ENCODE measurements at regions not wholly inside any gene's neighbourhood (a gene's known extent, or its start where the extent isn't known, plus 50 kb on each side); places are given as distances from the start of the nearest gene placed in this dataset.
"Not testable (repeated sequence)": the region's sequence is repeated elsewhere in the genome, so short reads cannot be mapped to it uniquely, and the experiment has no call there.

GRCh38 chr10:84907461-84908009, 579.1 kb downstream of the CCSER2 start:
- DNase-seq (ENCODE audit: low read depth in 2 of 3, low spot score in 2 of 3): no peak

- DNase-seq (ENCODE audit: low read depth in 2 of 3, low spot score in 2 of 3): no peak
These were observed 580.1 kb downstream of the CCSER2 start for GRCh38 chr10:84908491-84908890.

GRCh38 chr10:84921701-84922100, 593.3 kb downstream of the CCSER2 start:
- no peak for DNase-seq (ENCODE audit: low read depth in 2 of 3, low spot score in 2 of 3)

- no peak for DNase-seq (ENCODE audit: low read depth in 2 of 3, low spot score in 2 of 3)
These were observed 595.7 kb downstream of the CCSER2 start for GRCh38 chr10:84924131-84924530.

- DNase-seq (ENCODE audit: low read depth in 2 of 3, low spot score in 2 of 3): no peak
These were observed 597.1 kb downstream of the CCSER2 start for GRCh38 chr10:84925495-84925894.

- DNase-seq (ENCODE audit: low read depth in 2 of 3, low spot score in 2 of 3): no peak
These were observed 605.0 kb downstream of the CCSER2 start for GRCh38 chr10:84933402-84933801.

- no peak for DNase-seq (ENCODE audit: low read depth in 2 of 3, low spot score in 2 of 3)
These were observed 607.4 kb downstream of the CCSER2 start for GRCh38 chr10:84935772-84936171.

GRCh38 chr10:84938117-84938905, 609.9 kb downstream of the CCSER2 start:
- no peak for DNase-seq (ENCODE audit: low read depth in 2 of 3, low spot score in 2 of 3)

- DNase-seq (ENCODE audit: low read depth in 2 of 3, low spot score in 2 of 3): no peak
These were observed 615.2 kb downstream of the CCSER2 start for GRCh38 chr10:84943541-84943940.

- no peak for DNase-seq (ENCODE audit: low read depth in 2 of 3, low spot score in 2 of 3)
These were observed 615.8 kb downstream of the CCSER2 start for GRCh38 chr10:84944187-84944586.

GRCh38 chr10:84945791-84946190, 617.4 kb downstream of the CCSER2 start:
- DNase-seq (ENCODE audit: low read depth in 2 of 3, low spot score in 2 of 3): no peak

- no peak for DNase-seq (ENCODE audit: low read depth in 2 of 3, low spot score in 2 of 3)
These were observed 618.5 kb downstream of the CCSER2 start for GRCh38 chr10:84946904-84947303.

GRCh38 chr10:84948644-84949043, 620.3 kb downstream of the CCSER2 start:
- DNase-seq (ENCODE audit: low read depth in 2 of 3, low spot score in 2 of 3): no peak

- DNase-seq (ENCODE audit: low read depth in 2 of 3, low spot score in 2 of 3): no peak
These were observed 623.2 kb downstream of the CCSER2 start for GRCh38 chr10:84951616-84952015.

GRCh38 chr10:84957427-84957826, 629.0 kb downstream of the CCSER2 start:
- DNase-seq (ENCODE audit: low read depth in 2 of 3, low spot score in 2 of 3): no peak

- DNase-seq (ENCODE audit: low read depth in 2 of 3, low spot score in 2 of 3): no peak
These were observed 637.1 kb downstream of the CCSER2 start for GRCh38 chr10:84965468-84965867.

- no peak for DNase-seq (ENCODE audit: low read depth in 2 of 3, low spot score in 2 of 3)
These were observed 638.5 kb downstream of the CCSER2 start for GRCh38 chr10:84966708-84967441.

GRCh38 chr10:84969297-84969696, 640.9 kb downstream of the CCSER2 start:
- DNase-seq (ENCODE audit: low read depth in 2 of 3, low spot score in 2 of 3): not testable (repeated sequence)

GRCh38 chr10:84987039-84987438, 658.6 kb downstream of the CCSER2 start:
- no peak for DNase-seq (ENCODE audit: low read depth in 2 of 3, low spot score in 2 of 3)

GRCh38 chr10:84988011-84988410, 659.6 kb downstream of the CCSER2 start:
- DNase-seq (ENCODE audit: low read depth in 2 of 3, low spot score in 2 of 3): no peak

- DNase-seq (ENCODE audit: low read depth in 2 of 3, low spot score in 2 of 3): no peak
These were observed 662.3 kb downstream of the CCSER2 start for GRCh38 chr10:84990713-84991112.

- no peak for DNase-seq (ENCODE audit: low read depth in 2 of 3, low spot score in 2 of 3)
These were observed 662.9 kb downstream of the CCSER2 start for GRCh38 chr10:84991301-84991700.

Measured in hematopoietic multipotent progenitor cell (in vitro differentiated cells).